H9 (cell line): ENCODE measurements at regions not wholly inside any gene's neighbourhood (a gene's known extent, or its start where the extent isn't known, plus 50 kb on each side); places are given as distances from the start of the nearest gene placed in this dataset.

Experiments
- DNase-seq: peaks from one replicate; pipeline ENCODE4 v3.0.0-alpha.2; 2017
- H2AFZ ChIP-seq: one replicate; pipeline ENCODE4 v1.6.1; 2013; ENCODE audit warnings: mild to moderate bottlenecking, low read length, control low read depth, moderate library complexity
- H2AK5ac ChIP-seq: 2 replicates; pipeline ENCODE4 v1.6.1; 2013; ENCODE audit warnings: low read length, control low read depth, mixed read lengths; ENCODE audit not compliant: insufficient read length
- H2BK120ac ChIP-seq: one replicate; pipeline ENCODE4 v1.6.1; 2013; ENCODE audit warnings: low read depth, mild to moderate bottlenecking, low read length, control low read depth, inconsistent platforms; ENCODE audit not compliant: poor library complexity, severe bottlenecking
- H2BK12ac ChIP-seq: 2 replicates; pipeline ENCODE4 v1.6.1; 2013; ENCODE audit warnings: low read length, control low read depth, mixed read lengths, low read depth; ENCODE audit not compliant: insufficient read length
- H2BK15ac ChIP-seq: 2 replicates; pipeline ENCODE4 v1.6.1; 2013; ENCODE audit warnings: low read depth, low read length, control low read depth
- H2BK20ac ChIP-seq: one replicate; pipeline ENCODE4 v1.6.1; 2013; ENCODE audit warnings: low read depth, mild to moderate bottlenecking, low read length, control low read depth, inconsistent platforms; ENCODE audit not compliant: poor library complexity, severe bottlenecking
- H2BK5ac ChIP-seq: 2 replicates; pipeline ENCODE4 v1.6.1; 2013; ENCODE audit warnings: low read length, control low read depth, mixed read lengths; ENCODE audit not compliant: insufficient read length
- H3K14ac ChIP-seq: 2 replicates; pipeline ENCODE4 v1.6.1; 2013; ENCODE audit warnings: low read length, control low read depth; ENCODE audit not compliant: insufficient read depth
- H3K18ac ChIP-seq: 2 replicates; pipeline ENCODE4 v1.6.1; 2013; ENCODE audit warnings: low read depth, mild to moderate bottlenecking, mixed read lengths, low read length, control low read depth; ENCODE audit not compliant: insufficient read length
- H3K23ac ChIP-seq: 2 replicates; pipeline ENCODE4 v1.6.1; 2013; ENCODE audit warnings: low read length, control low read depth, mixed read lengths, low read depth; ENCODE audit not compliant: insufficient read length
- H3K23me2 ChIP-seq: 2 replicates; pipeline ENCODE4 v1.6.1; 2013; ENCODE audit warnings: low read depth, mild to moderate bottlenecking, mixed read lengths, low read length, control low read depth; ENCODE audit not compliant: insufficient read length, poor library complexity, severe bottlenecking
- H3K27ac ChIP-seq: 2 replicates; pipeline ENCODE4 v1.5.1; 2013; ENCODE audit warnings: low read length, control low read depth, mixed read lengths, low read depth; ENCODE audit not compliant: insufficient read length
- H3K27me3 ChIP-seq: 2 replicates; pipeline ENCODE4 v1.6.1; 2013; ENCODE audit warnings: low read length, control low read depth, inconsistent platforms; ENCODE audit not compliant: insufficient read depth
- H3K4ac ChIP-seq: 2 replicates; pipeline ENCODE4 v1.6.1; 2013; ENCODE audit warnings: low read depth, mild to moderate bottlenecking, control low read depth, inconsistent platforms, low read length, moderate library complexity
- H3K4me1 ChIP-seq: 2 replicates; pipeline ENCODE4 v1.6.1; 2013; ENCODE audit warnings: low read length, control low read depth, inconsistent platforms; ENCODE audit not compliant: insufficient read depth
- H3K4me2 ChIP-seq: 2 replicates; pipeline ENCODE4 v1.6.1; 2013; ENCODE audit warnings: low read length, control low read depth, mixed read lengths; ENCODE audit not compliant: insufficient read length, insufficient read depth
- H3K56ac ChIP-seq: 2 replicates; pipeline ENCODE4 v1.6.1; 2013; ENCODE audit warnings: low read depth, mild to moderate bottlenecking, mixed read lengths, low read length, control low read depth; ENCODE audit not compliant: insufficient read length
- H3K79me1 ChIP-seq: 2 replicates; pipeline ENCODE4 v1.6.1; 2013; ENCODE audit warnings: low read depth, mild to moderate bottlenecking, moderate library complexity, low read length, control low read depth, inconsistent platforms; ENCODE audit not compliant: insufficient read depth, poor library complexity, severe bottlenecking
- H3K79me2 ChIP-seq: 2 replicates; pipeline ENCODE4 v1.6.1; 2013; ENCODE audit warnings: low read length, control low read depth, inconsistent platforms; ENCODE audit not compliant: insufficient read depth
- H3K9ac ChIP-seq: 2 replicates; pipeline ENCODE4 v1.6.1; 2013; ENCODE audit warnings: low read length, control low read depth, mixed read lengths; ENCODE audit not compliant: insufficient read length; ENCODE audit errors: extremely low read depth
- H3K9me3 ChIP-seq: one replicate; pipeline ENCODE4 v1.6.1; 2013; ENCODE audit warnings: low read depth, low read length, inconsistent platforms; ENCODE audit not compliant: control insufficient read depth
- H3T11ph ChIP-seq: one replicate; pipeline ENCODE4 v1.6.1; 2013; ENCODE audit warnings: mild to moderate bottlenecking, low read length, control low read depth, inconsistent platforms
- H4K20me1 ChIP-seq: one replicate; pipeline ENCODE4 v1.6.1; 2013; ENCODE audit not compliant: control insufficient read depth, insufficient read length, insufficient read depth
- H4K5ac ChIP-seq: 2 replicates; pipeline ENCODE4 v1.6.1; 2013; ENCODE audit warnings: low read depth, mild to moderate bottlenecking, mixed read lengths, low read length, control low read depth; ENCODE audit not compliant: insufficient read length
- H4K8ac ChIP-seq: replicated peaks from 2 replicates; pipeline ENCODE4 v1.6.1; 2013; ENCODE audit warnings: low read length, control low read depth, mixed read lengths, low read depth; ENCODE audit not compliant: insufficient read length
- H4K91ac ChIP-seq: 2 replicates; pipeline ENCODE4 v1.6.1; 2013; ENCODE audit warnings: low read depth, mild to moderate bottlenecking, moderate library complexity, mixed read lengths, low read length, control low read depth; ENCODE audit not compliant: insufficient read length
- H3K27ac Mint-ChIP-seq, 3 experiments: 2 replicates in 2 of 3; 3 replicates in 1 of 3; pipeline ENCODE4 v1.8.0; 2020 to 2021; ENCODE audit warnings: mixed read lengths in 3 of 3, mild to moderate bottlenecking in 1 of 3, moderate library complexity in 1 of 3
- H3K27me3 Mint-ChIP-seq: 2 replicates; pipeline ENCODE4 v1.8.0; 2021; ENCODE audit warnings: low read depth, mild to moderate bottlenecking, moderate library complexity, mixed read lengths
- H3K36me3 Mint-ChIP-seq, 3 experiments: 2 replicates in 2 of 3; 3 replicates in 1 of 3; pipeline ENCODE4 v1.8.0; 2020 to 2021; ENCODE audit warnings: low read depth in 3 of 3, mixed read lengths in 3 of 3; ENCODE audit not compliant: insufficient read depth in 1 of 3
- H3K4me1 Mint-ChIP-seq, 2 experiments: 2 replicates each; pipeline ENCODE4 v1.8.0; 2020; ENCODE audit warnings: mixed read lengths in 2 of 2
- H3K4me3 Mint-ChIP-seq, 2 experiments: 2 replicates in 1 of 2; 3 replicates in 1 of 2; pipeline ENCODE4 v1.8.0; 2020 to 2021; ENCODE audit warnings: mild to moderate bottlenecking in 2 of 2, mixed read lengths in 2 of 2, moderate library complexity in 1 of 2
- H3K9me3 Mint-ChIP-seq, 2 experiments: 2 replicates in 1 of 2; 3 replicates in 1 of 2; pipeline ENCODE4 v1.8.0; 2020; ENCODE audit warnings: mild to moderate bottlenecking in 2 of 2, mixed read lengths in 2 of 2, moderate library complexity in 1 of 2
- WGBS: extraction: QIAGEN DNeasy Blood & Tissue Kit; methylation state at CpG from one replicate; pipeline ENCODE4 v1.1.7; 2013; ENCODE audit warnings: missing lambda C conversion rate, low lambda C conversion rate, mixed read lengths; ENCODE audit not compliant: insufficient read length; ENCODE audit errors: extremely low coverage; 5-methylcytosine and 5-hydroxymethylcytosine counted together
- TF ChIP-seq, protein P1 (sequence below): fragments of 200-600 bp; sonication (generic); conservative IDR thresholded peaks from 3 replicates; pipeline ENCODE4 v1.8.0; 2021; ENCODE audit warnings: antibody characterized with exemption, mild to moderate bottlenecking

- Histone ChIP-seq H2AFZ (no peak overlapping the region), H4K8ac (no peak overlapping the region), H3K18ac (no peak overlapping the region), H2BK5ac (no peak overlapping the region), H3K9ac (no peak overlapping the region), H3K23ac (no peak overlapping the region), H4K20me1 (no peaks in the 10 kb centered on the region), H2BK20ac (no peak overlapping the region), H3K4ac (no peak overlapping the region), H4K91ac (no peak overlapping the region), H2AK5ac (no peak overlapping the region), H3K14ac (no peak overlapping the region), H3T11ph (no peak overlapping the region), H3K4me1 (no peaks in the 10 kb centered on the region), H3K56ac (no peak overlapping the region), H3K79me2 (no peaks in the 10 kb centered on the region), H2BK15ac (no peak overlapping the region), H4K5ac (no peak overlapping the region), H3K27ac (no peak overlapping the region), H2BK120ac (no peak overlapping the region), H3K9me3 (no peaks in the 10 kb centered on the region), H3K4me2 (no peak overlapping the region), H3K23me2 (no peaks in the 10 kb centered on the region), H3K79me1 (no peaks in the 10 kb centered on the region), H2BK12ac (no peak overlapping the region), H3K27me3 (no peaks in the 10 kb centered on the region)
- WGBS: no CpG with 5 or more reads among the region's 1 CpG
- Mint-ChIP-seq H3K27me3 (no peaks in the 10 kb centered on the region), H3K4me1 (no peaks in the 10 kb centered on the region), H3K9me3 (no peaks in the 10 kb centered on the region; a peak in 1 of 5 replicates), H3K4me3 (no peak overlapping the region), H3K27ac (no peak overlapping the region), H3K36me3 (no peaks in the 10 kb centered on the region)
- no peak for DNase-seq
- TF ChIP-seq, protein P1, sequence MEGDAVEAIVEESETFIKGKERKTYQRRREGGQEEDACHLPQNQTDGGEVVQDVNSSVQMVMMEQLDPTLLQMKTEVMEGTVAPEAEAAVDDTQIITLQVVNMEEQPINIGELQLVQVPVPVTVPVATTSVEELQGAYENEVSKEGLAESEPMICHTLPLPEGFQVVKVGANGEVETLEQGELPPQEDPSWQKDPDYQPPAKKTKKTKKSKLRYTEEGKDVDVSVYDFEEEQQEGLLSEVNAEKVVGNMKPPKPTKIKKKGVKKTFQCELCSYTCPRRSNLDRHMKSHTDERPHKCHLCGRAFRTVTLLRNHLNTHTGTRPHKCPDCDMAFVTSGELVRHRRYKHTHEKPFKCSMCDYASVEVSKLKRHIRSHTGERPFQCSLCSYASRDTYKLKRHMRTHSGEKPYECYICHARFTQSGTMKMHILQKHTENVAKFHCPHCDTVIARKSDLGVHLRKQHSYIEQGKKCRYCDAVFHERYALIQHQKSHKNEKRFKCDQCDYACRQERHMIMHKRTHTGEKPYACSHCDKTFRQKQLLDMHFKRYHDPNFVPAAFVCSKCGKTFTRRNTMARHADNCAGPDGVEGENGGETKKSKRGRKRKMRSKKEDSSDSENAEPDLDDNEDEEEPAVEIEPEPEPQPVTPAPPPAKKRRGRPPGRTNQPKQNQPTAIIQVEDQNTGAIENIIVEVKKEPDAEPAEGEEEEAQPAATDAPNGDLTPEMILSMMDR: no peak
These were observed 1365.7 kb upstream of the SLC10A2 start for GRCh38 chr13:104431895-104432294.
